NCI-H345 treated with DMSO at 0.1 percent for 48 hours (cell line): ENCODE measurements at regions not wholly inside any gene's neighbourhood (a gene's known extent, or its start where the extent isn't known, plus 50 kb on each side); places are given as distances from the start of the nearest gene placed in this dataset.

ENCODE experiments used
- DNase-seq: peaks from one replicate; lab custom pipeline; 2025; ENCODE audit not compliant: unreplicated experiment; lab: John Stamatoyannopoulos, UW

- no peak for DNase-seq
Measured at GRCh38 chr12:105912882-105913678, 225.7 kb downstream of the NUAK1 start.

- DNase-seq: no peak
Measured at GRCh38 chr12:105915997-105916759, 222.6 kb downstream of the NUAK1 start.

- DNase-seq: no peak
Measured at GRCh38 chr12:105916760-105917039, 222.1 kb downstream of the NUAK1 start.

- no peak for DNase-seq
Measured at GRCh38 chr12:105920161-105920684, 218.5 kb downstream of the NUAK1 start.

- no peak for DNase-seq
Measured at GRCh38 chr12:105921055-105921454, 217.7 kb downstream of the NUAK1 start.

GRCh38 chr12:105921872-105922669 lies 216.7 kb downstream of the NUAK1 start:
- no peak for DNase-seq

- peak; percentile 4 for DNase-seq
Measured at GRCh38 chr12:105922670-105923102, 216.1 kb downstream of the NUAK1 start.

- DNase-seq: no peak
Measured at GRCh38 chr12:105924526-105925208, 214.1 kb downstream of the NUAK1 start.

GRCh38 chr12:105927564-105927963 lies 211.2 kb downstream of the NUAK1 start:
- no peak for DNase-seq

GRCh38 chr12:105928436-105928835 lies 210.3 kb downstream of the NUAK1 start:
- DNase-seq: no peak

- no peak for DNase-seq
Measured at GRCh38 chr12:105929192-105929591, 209.6 kb downstream of the NUAK1 start.

GRCh38 chr12:105930557-105931503 lies 207.9 kb downstream of the NUAK1 start:
- no peak for DNase-seq

- DNase-seq: no peak
Measured at GRCh38 chr12:105931762-105932570, 206.8 kb downstream of the NUAK1 start.

GRCh38 chr12:105933671-105934665 lies 204.8 kb downstream of the NUAK1 start:
- DNase-seq: no peak

- no peak for DNase-seq
Measured at GRCh38 chr12:105935106-105935505, 203.6 kb downstream of the NUAK1 start.

- no peak for DNase-seq
Measured at GRCh38 chr12:105935981-105936380, 202.8 kb downstream of the NUAK1 start.

GRCh38 chr12:105936496-105936895 lies 202.3 kb downstream of the NUAK1 start:
- no peak for DNase-seq

GRCh38 chr12:105937009-105937408 lies 201.7 kb downstream of the NUAK1 start:
- no peak for DNase-seq
